Motor neuron (in vitro differentiated cells): ENCODE measurements at regions not wholly inside any gene's neighbourhood (a gene's known extent, or its start where the extent isn't known, plus 50 kb on each side); places are given as distances from the start of the nearest gene placed in this dataset.

ENCODE experiments used
- ATAC-seq, 8 experiments: fragments of 200-7000 bp; cut with Tn5 transposase; replicated peaks in 6 of 8; 2 replicates each; pipeline ENCODE4 v1.8.0; 2021; ENCODE audit warnings: mild to moderate bottlenecking in 8 of 8, moderate library complexity in 8 of 8
- H3K27ac ChIP-seq, 2 donors: fragments of 250-450 bp; sonication (Bioruptor Pico); 2 replicates each; pipeline ENCODE4 v1.9.0; 2021; ENCODE audit warnings: antibody characterized with exemption in 2 of 2, mild to moderate bottlenecking in 2 of 2, moderate library complexity in 1 of 2
- H3K4me1 ChIP-seq, 2 donors: fragments of 250-450 bp; sonication (Bioruptor Pico); replicated peaks in 1 of 2; 2 replicates each; pipeline ENCODE4 v1.6.1; 2021; ENCODE audit warnings: antibody characterized with exemption in 2 of 2, mild to moderate bottlenecking in 2 of 2, moderate library complexity in 1 of 2
- H3K4me3 ChIP-seq, 5 donors: fragments of 250-450 bp; sonication (Bioruptor Pico); 2 replicates each; pipeline ENCODE4 v1.9.0; 2021; ENCODE audit warnings: antibody characterized with exemption in 5 of 5, mild to moderate bottlenecking in 5 of 5, moderate library complexity in 4 of 5
- WGBS, 10 experiments: fragments of 450-650 bp; shearing (Covaris generic); methylation state at CpG; one replicate each; pipeline ENCODE4 v1.0.0; 2022; 5-methylcytosine and 5-hydroxymethylcytosine counted together
- in situ Hi-C, 9 experiments: fragments of 400-800 bp; cut with MboI; loops; one replicate each; pipeline ENCODE4 v1.15.0; 2021; ENCODE audit warnings: low sequenced_read_pairs in 9 of 9, low pct_unique_long_range_greater_than_20kb in 2 of 9; ENCODE audit not compliant: unreplicated experiment in 9 of 9

- H3K4me1 ChIP-seq: peaks cover 0 to 5% of the 10 kb centered on the region in 2 donors
- no peak overlapping the region for H3K4me3 ChIP-seq
- no peak for ATAC-seq
- WGBS, 10 experiments: 0 to 83% (median 33%) methylated on average over 1 to 5 of the region's 9 CpGs; no CpG with 5 or more reads in 3 of the 10 experiments
- no peak overlapping the region for H3K27ac ChIP-seq
- in situ Hi-C loops: no loop called here
Observed at GRCh38 chr2:7281231-7282201, 364.3 kb downstream of the RNF144A start.

DNA sequence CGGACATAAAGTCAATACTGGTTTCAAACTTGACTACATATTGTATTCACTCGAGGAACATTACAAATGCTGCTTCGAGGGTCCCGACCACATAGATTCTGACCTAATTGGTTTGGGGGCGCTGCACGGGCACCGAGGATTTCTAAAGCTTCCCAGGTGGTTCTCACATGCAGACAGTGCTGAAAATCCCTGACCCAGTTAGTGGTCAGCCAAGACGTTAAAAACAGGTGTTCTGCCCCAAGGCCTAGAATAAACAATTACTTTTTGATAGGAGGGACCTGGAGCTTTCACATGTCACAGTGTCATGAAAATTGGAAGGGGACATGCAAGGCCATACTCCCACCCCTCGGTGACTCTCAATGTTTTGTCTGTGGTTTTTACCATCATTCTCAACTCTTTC, 368.9 kb downstream of the RNF144A start:
- ATAC-seq: no peak
- H3K4me3 ChIP-seq: no peak overlapping the region
- H3K27ac ChIP-seq: no peak overlapping the region
- 33 to 100% (median 85%) methylated on average over 1 to 8 of the region's 9 CpGs; no CpG with 5 or more reads in 1 of the 10 experiments for WGBS, 10 experiments
- in situ Hi-C loops: no loop called here
- H3K4me1 ChIP-seq: peaks cover 0 to 3% of the 10 kb centered on the region in 2 donors

DNA sequence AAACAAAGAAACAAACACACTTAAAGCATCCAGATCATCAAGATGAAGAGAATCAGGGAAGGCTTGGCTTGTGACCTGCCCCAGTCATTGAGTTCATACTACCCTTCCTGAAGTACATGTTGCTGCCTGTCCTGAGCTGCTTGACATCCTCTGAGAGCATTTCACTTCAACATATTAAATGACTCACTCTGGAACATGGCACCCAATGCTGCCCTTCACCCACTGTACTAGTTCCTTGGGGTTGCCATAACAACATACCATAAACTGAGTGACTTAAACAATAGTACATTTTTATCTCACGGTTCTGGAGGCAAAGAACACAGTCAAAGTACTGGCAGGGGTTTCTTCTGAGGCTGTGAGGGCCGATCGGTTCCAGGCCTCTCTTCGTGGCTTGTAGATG, 371.3 kb downstream of the RNF144A start:
- Histone ChIP-seq H3K4me1 (peaks cover 0 to 3% of the 10 kb centered on the region in 2 donors), H3K4me3 (no peak overlapping the region), H3K27ac (no peak overlapping the region)
- 60 to 94% (median 84%) methylated on average over 2 to 4 of the region's 4 CpGs; no CpG with 5 or more reads in 4 of the 10 experiments for WGBS, 10 experiments
- in situ Hi-C loops: no loop called here
- no peak for ATAC-seq

GRCh38 chr2:7289697-7290096, 372.5 kb downstream of the RNF144A start:
- H3K4me3 ChIP-seq: no peak overlapping the region
- H3K4me1 ChIP-seq: peaks cover 0 to 6% of the 10 kb centered on the region in 2 donors
- WGBS, 10 experiments: 20 to 94% (median 75%) methylated on average over 2 to 6 of the region's 7 CpGs; no CpG with 5 or more reads in 2 of the 10 experiments
- in situ Hi-C loops: no loop called here
- no peak for ATAC-seq
- H3K27ac ChIP-seq: no peak overlapping the region

GRCh38 chr2:7292154-7292691, 375.0 kb downstream of the RNF144A start:
- in situ Hi-C loops: no loop called here
- 0 to 95% (median 43%) methylated on average over 3 to 6 of the region's 7 CpGs; no CpG with 5 or more reads in 2 of the 10 experiments for WGBS, 10 experiments

GRCh38 chr2:7309582-7309981, 392.4 kb downstream of the RNF144A start:
- WGBS, 10 experiments: 0 to 100% (median 81%) methylated on average over 1 to 6 of the region's 6 CpGs; no CpG with 5 or more reads in 2 of the 10 experiments
- in situ Hi-C loops: no loop called here
- Histone ChIP-seq H3K4me3 (no peak overlapping the region), H3K4me1 (no peaks in the 10 kb centered on the region), H3K27ac (no peak overlapping the region)
- no peak for ATAC-seq

More at GRCh38 chr2:7292154-7292691, 375.0 kb downstream of the RNF144A start:
- no peak overlapping the region for H3K27ac ChIP-seq
- peak in 1 of 8 experiments; percentile 61 for ATAC-seq
- H3K4me1 ChIP-seq: peaks cover 0 to 6% of the 10 kb centered on the region in 2 donors
- H3K4me3 ChIP-seq: no peak overlapping the region

DNA sequence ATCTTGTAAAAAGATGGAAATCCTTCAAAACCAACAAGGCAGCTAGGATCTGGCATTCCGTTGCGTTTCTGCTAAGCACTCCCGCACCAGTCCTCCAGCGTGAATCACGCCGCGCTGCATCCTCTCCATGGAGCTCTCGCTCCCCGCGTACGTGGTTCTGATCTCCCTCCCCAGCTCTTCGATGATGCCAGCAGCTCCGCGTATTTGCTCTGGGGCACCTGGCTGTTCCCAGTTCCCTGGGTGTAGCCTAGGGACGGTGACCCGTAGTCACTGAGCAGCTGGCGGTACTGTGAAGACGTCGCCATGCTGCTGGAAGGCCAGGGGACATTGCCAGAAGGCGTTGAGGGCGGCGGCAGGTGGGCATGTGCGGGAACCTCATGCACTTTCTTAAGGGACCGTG, 407.5 kb downstream of the RNF144A start:
- no peak overlapping the region for H3K4me3 ChIP-seq
- peaks cover 0 to 8% of the 10 kb centered on the region in 2 donors for H3K4me1 ChIP-seq
- no peak overlapping the region for H3K27ac ChIP-seq
- in situ Hi-C loops: no loop called here
- ATAC-seq: no peak
- 72 to 100% (median 90%) methylated on average over 3 to 16 of the region's 24 CpGs; no CpG with 5 or more reads in 1 of the 10 experiments for WGBS, 10 experiments

GRCh38 chr2:7325186-7325585, 408.0 kb downstream of the RNF144A start:
- Histone ChIP-seq H3K4me3 (no peak overlapping the region), H3K27ac (no peak overlapping the region), H3K4me1 (peaks cover 0 to 8% of the 10 kb centered on the region in 2 donors)
- in situ Hi-C loops: no loop called here
- 50 to 100% (median 87%) methylated on average over 1 to 3 of the region's 4 CpGs; no CpG with 5 or more reads in 2 of the 10 experiments for WGBS, 10 experiments
- no peak for ATAC-seq

GRCh38 chr2:7329465-7329864, 412.3 kb downstream of the RNF144A start:
- no peak overlapping the region for H3K4me3 ChIP-seq
- in situ Hi-C loops: no loop called here
- peaks cover 10 to 11% of the 10 kb centered on the region in 2 donors for H3K4me1 ChIP-seq
- 43 to 100% (median 100%) methylated on average over 1 of the region's 1 CpG; no CpG with 5 or more reads in 2 of the 10 experiments for WGBS, 10 experiments
- ATAC-seq: no peak
- H3K27ac ChIP-seq: no peak overlapping the region

DNA sequence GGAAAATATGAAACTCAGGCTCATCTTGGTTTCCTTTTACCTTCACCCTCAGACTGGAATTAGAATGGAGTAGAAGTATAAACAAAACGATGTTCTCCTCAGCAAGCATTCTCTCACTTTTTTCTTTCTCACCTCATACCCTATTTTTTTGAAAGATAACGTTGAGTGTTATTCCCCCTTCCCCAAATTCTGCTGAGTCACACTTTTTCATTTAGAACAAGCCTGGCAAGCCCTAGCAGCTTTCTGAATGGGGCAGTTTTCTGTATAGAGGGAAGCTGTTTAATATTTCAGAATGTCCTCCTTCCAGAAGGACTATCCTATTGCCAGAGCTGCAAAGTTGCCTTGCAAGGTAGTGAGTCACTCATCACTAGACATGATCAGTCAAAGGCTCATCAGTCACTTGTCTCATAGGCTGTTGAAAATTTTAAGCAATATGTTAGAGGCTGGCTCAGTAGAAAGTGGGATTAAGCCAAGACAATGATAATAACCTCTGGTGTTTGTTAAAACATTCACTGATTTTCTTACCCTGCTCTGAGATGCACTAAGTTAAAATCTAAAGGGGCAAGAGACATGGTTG, 416.1 kb downstream of the RNF144A start:
- no peak overlapping the region for H3K4me3 ChIP-seq
- H3K4me1 ChIP-seq: peaks cover 3 to 10% of the 10 kb centered on the region in 2 donors
- in situ Hi-C loops: no loop called here
- peak in 5 of 8 experiments; percentile 15 to 70 (median 44) for ATAC-seq
- H3K27ac ChIP-seq: no peak overlapping the region
- 0 to 83% (median 57%) methylated on average over 1 to 2 of the region's 2 CpGs; no CpG with 5 or more reads in 3 of the 10 experiments for WGBS, 10 experiments

DNA sequence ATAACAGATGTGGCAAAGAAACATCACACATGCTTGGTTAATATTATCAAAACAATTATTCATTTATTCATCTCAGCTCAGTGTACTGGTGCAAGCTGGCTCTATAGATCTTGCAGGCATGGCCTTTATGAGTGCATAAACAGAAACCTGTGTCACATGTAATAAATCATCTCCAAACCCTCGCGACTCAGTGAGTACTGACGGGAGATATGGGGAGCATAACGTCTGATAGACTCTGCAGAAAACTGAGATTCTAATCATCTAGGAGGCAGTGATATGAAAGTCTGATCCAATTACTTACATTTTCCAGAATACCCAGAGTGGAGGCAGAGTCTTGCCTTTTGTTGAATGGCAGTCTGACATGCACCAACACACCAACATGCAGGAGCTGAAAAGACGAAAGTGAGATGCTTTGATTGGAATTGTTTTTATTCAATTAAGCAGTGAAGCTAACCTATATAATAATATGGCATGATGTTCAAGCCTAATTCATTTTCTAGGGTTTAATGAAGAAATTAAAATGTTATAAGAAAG, 416.8 kb downstream of the RNF144A start:
- ATAC-seq: peak in 5 of 8 experiments; percentile 84 to 99 (median 98)
- WGBS, 10 experiments: 10 to 65% (median 50%) methylated on average over 1 to 5 of the region's 5 CpGs; no CpG with 5 or more reads in 3 of the 10 experiments
- Histone ChIP-seq H3K27ac (no peak overlapping the region), H3K4me3 (no peak overlapping the region), H3K4me1 (peaks cover 3 to 10% of the 10 kb centered on the region in 2 donors)
- in situ Hi-C loops: no loop called here

DNA sequence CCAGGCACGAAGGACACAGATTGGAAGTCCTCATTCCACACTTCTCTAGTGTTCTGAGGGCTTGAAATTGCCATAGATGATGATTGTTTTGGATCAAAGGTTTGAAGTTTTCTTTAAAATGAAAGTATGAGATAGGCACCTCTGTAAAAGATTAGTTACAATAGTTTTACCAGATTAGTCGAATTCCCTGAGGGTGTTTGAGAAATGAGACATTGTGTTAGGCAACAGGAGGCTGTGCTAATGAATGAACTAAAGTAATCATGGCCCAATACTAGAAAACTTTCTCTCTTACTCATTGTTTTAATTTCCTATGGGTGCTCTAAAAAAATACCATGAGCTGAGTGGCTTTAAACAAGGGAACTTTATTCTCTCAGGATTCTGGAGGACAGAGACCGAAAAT, 421.7 kb downstream of the RNF144A start:
- no peak overlapping the region for H3K4me3 ChIP-seq
- peaks cover 7 to 9% of the 10 kb centered on the region in 2 donors for H3K4me1 ChIP-seq
- in situ Hi-C loops: no loop called here
- 6 to 100% (median 71%) methylated on average over 1 to 3 of the region's 3 CpGs; no CpG with 5 or more reads in 3 of the 10 experiments for WGBS, 10 experiments
- no peak for ATAC-seq
- no peak overlapping the region for H3K27ac ChIP-seq
